NB4 (cell line): ENCODE measurements at regions not wholly inside any gene's neighbourhood (a gene's known extent, or its start where the extent isn't known, plus 50 kb on each side); places are given as distances from the start of the nearest gene placed in this dataset.

Experiments
- DNase-seq: peaks from one replicate; pipeline ENCODE4 v3.0.0; 2010; ENCODE audit warnings: low read depth
- H3K4me3 ChIP-seq: one replicate; pipeline ENCODE4 v1.5.1; 2011; ENCODE audit warnings: mild to moderate bottlenecking, low read depth, low read length, moderate library complexity
- CTCF ChIP-seq: IDR thresholded peaks from one replicate; pipeline ENCODE4 v1.5.1; 2012; ENCODE audit warnings: low read depth, low read length
- MAX ChIP-seq: IDR thresholded peaks from 2 replicates; pipeline ENCODE4 v1.6.1; 2011; ENCODE audit warnings: low read depth, low read length
- MYC ChIP-seq: IDR thresholded peaks from 2 replicates; pipeline ENCODE4 v1.6.1; 2011; ENCODE audit warnings: low read depth, low read length
- POLR2A ChIP-seq: IDR thresholded peaks from 2 replicates; pipeline ENCODE4 v1.6.1; 2011; ENCODE audit warnings: mild to moderate bottlenecking; ENCODE audit not compliant: insufficient read length; ENCODE audit errors: extremely low read depth

GRCh38 chr13:64749301-64749700 is 2480.8 kb downstream of the PCDH9 start:
- no peak for DNase-seq
- no peak for TF ChIP-seq CTCF
- no peak for TF ChIP-seq MAX
- no peak overlapping the region for H3K4me3 ChIP-seq

GRCh38 chr13:64746845-64747244 is 2483.3 kb downstream of the PCDH9 start:
- H3K4me3 ChIP-seq, result no peak overlapping the region
- DNase-seq, result no peak
- TF ChIP-seq CTCF, result no peak
- no peak for TF ChIP-seq MAX
- TF ChIP-seq POLR2A, result no peak
- no peak for TF ChIP-seq MYC

- DNase-seq, result no peak
- H3K4me3 ChIP-seq, result no peak overlapping the region
- TF ChIP-seq CTCF (no peak), MYC (no peak), MAX (no peak), POLR2A (no peak)
Observed at GRCh38 chr13:64740493-64740892, 2489.6 kb downstream of the PCDH9 start.

- TF ChIP-seq CTCF, result no peak
- no peak for TF ChIP-seq MAX
- no peak for TF ChIP-seq POLR2A
- TF ChIP-seq MYC, result no peak
- H3K4me3 ChIP-seq, result no peak overlapping the region
- DNase-seq, result no peak
Observed at GRCh38 chr13:64725492-64725891, 2504.6 kb downstream of the PCDH9 start.

- TF ChIP-seq MAX, result no peak
- H3K4me3 ChIP-seq, result no peak overlapping the region
- DNase-seq, result no peak
Observed at GRCh38 chr13:64723724-64724123, 2506.4 kb downstream of the PCDH9 start.

GRCh38 chr13:64718116-64718515 is 2512.0 kb downstream of the PCDH9 start:
- DNase-seq, result no peak
- TF ChIP-seq MAX (no peak), CTCF (no peak), POLR2A (no peak), MYC (no peak)
- H3K4me3 ChIP-seq, result no peak overlapping the region
